GM19023 (cell line): ENCODE measurements at regions not wholly inside any gene's neighbourhood (a gene's known extent, or its start where the extent isn't known, plus 50 kb on each side); places are given as distances from the start of the nearest gene placed in this dataset.
"Not testable (repeated sequence)": the region's sequence is repeated elsewhere in the genome, so short reads cannot be mapped to it uniquely, and the experiment has no call there.

Source experiments
- ATAC-seq: cut with Tn5 transposase; IDR thresholded peaks from one replicate; pipeline ENCODE4 v1.9.1; 2021; ENCODE audit warnings: mild to moderate bottlenecking, moderate library complexity; ENCODE audit not compliant: unreplicated experiment

GRCh38 chr5:87787625-87788256, 375.0 kb upstream of the CCNH start:
- no peak for ATAC-seq

DNA sequence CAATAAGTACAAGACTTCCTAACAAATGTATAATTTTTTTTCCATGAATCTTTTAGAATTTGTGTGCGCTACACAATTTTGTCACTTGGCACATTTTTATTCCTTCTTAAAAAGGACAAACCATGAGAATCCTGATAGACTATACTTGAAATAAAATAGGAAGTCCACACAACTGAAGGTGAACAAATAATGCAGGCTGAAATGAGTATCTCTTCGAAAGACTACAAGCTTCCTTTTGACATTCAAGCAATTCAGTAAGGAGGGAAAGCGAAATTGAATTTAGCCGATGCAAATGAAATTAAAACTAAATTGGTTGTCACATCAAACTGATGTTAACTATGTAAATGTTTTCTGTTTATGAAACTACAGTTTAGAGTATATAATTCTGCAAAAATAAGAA, 374.4 kb upstream of the CCNH start:
- no peak for ATAC-seq

DNA sequence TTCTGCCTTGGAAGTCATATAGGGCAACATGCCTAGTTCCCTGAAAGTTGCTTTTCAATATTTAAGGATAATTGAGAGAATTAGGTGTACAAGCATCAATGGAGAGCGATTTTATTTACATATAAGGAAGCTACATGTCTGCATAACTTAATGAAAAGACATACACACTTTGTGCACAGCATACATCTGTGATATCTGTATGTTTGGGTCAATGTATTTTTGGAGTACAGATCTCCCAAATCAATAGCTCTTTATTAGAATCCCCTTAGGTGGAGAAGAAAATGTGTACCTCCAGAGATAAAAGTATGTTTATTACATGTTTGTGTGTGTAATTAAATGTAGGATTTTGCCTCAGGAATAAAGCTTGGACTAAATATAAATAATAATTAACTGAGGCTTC, 373.7 kb upstream of the CCNH start:
- ATAC-seq, result no peak

DNA sequence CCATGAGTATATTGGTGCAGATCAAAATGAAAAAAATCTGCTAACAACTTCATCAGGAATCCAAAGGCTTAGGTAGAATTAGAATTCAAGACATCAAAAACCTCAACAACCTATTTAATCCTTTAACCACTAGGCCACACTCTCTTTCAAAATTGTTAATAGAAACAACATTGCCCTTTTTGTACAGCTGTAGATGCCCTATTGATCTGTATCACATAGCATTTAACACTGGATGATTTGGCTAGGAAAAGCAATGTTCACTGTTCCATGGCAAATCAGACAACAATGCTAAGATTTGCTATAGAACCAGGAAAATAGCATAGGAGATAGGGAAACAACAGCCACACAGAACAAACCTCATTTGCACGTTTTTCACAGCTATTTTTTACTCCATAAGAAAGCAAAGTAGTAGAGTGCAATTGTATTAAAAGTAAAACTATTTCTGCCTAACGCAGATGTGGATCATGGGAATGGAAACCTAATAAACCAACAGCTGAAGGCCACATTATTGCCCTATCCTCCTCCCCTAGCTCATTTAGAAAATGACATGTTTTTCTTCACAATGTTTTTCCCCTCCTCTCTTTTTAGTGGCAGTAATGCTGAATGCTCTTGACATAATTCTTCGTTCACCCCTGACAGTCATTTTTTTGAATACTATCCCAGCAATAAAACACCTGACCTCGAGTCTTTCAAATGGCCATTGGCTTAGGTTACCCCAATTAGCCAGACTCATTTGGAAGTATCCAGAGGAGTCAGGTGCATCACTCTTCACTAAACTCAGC, 373.0 kb upstream of the CCNH start:
- no peak for ATAC-seq

GRCh38 chr5:87784879-87785495, 372.3 kb upstream of the CCNH start:
- no peak for ATAC-seq

DNA sequence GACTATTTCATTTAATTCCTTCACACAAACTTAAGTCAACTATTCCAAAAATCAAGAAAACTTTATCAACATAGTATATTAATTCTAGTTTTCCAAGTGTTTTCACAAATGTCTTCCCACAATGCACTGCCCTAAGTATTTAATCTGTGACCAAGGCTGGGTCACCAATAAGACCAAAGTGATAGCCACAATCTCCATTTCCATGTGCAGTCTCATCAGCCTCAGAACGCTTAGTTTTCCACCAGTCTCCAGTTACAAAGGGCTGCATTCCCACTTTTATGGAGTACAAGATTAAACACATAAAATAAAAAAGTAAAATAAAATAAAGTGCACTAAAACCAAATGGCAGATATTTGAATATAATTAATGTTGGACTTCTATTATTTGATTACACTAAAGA, 371.6 kb upstream of the CCNH start:
- no peak for ATAC-seq

DNA sequence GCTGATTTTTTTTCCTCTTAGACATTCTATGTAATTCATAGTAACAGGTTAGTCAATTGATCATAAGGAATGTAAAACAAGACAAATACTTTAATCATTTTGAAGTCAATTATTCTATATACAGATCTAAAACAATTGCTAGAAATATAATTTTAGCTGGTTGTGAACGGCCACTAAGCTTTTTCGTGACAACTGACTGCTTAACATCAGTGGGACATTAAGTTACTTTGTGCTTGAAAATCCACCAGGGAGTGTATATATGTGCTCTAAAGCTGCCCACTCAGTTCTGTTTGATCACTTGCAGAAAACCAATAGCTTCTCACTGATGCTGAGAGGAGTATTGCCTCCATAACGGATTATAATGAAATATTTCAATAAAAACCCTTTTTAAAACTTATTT, 370.2 kb upstream of the CCNH start:
- ATAC-seq, result no peak

GRCh38 chr5:87781976-87782375, 369.2 kb upstream of the CCNH start:
- no peak for ATAC-seq

GRCh38 chr5:87780831-87781760, 368.4 kb upstream of the CCNH start:
- peak; percentile 100 for ATAC-seq

- no peak for ATAC-seq
These were observed 366.1 kb upstream of the CCNH start for GRCh38 chr5:87778876-87779275.

GRCh38 chr5:87777877-87778276, 365.1 kb upstream of the CCNH start:
- no peak for ATAC-seq

GRCh38 chr5:87776785-87777184, 364.1 kb upstream of the CCNH start:
- no peak for ATAC-seq

DNA sequence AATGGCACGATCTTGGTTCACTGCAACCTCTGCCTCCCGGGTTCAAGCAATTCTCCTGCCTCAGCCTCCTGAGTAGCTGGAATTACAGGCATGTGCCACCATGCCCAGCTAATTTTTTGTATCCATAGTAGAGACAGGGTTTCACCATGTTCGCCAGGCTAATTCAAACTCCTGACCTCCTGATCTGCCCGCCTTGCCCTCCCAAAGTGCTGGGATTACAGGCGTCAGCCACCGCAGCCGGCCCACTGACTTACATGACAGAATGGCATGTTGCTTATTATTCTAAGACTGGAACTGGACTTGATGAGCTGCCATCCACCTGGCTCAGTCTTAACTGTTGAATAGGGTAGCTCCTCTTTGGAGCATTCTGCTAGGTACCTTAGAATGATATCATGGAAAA, 363.6 kb upstream of the CCNH start:
- not testable (repeated sequence) for ATAC-seq

DNA sequence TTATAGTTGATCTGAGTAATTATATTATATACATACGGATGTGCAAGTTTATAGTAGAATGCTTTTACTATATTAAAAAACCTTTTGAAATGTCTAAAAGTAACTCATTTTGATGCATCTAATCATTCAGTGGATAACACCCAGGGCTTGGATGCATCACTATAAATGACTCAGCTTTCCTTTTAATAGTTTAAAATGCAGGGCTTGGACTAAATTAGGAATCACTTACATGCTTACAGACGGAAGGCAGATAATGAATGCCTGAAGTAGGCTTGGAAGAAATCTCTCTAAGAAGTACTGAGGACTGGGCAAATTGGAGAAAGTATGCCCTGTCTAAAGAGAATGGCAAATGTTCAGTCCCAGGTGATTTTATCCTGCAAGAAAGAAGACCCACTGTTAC, 362.5 kb upstream of the CCNH start:
- ATAC-seq, result no peak

DNA sequence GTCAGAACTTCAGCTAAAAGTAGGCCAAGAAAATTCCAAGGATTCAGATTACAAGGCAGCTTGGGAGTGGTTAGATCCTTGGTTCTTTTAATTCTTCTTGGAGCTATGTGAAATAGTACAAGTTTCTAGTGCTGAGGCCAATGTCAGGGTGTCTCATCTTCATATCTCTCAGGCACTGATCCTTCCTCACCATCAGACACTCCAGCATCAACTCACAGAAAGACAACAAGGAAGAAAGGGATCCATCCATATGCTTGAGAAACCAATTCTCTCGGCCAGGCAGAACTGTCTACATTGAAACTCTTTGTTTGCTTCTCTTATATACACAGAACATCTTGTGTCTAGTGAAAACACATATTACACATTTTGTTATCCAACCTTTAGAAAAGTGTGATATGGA, 362.1 kb upstream of the CCNH start:
- no peak for ATAC-seq

GRCh38 chr5:87770601-87771121, 357.9 kb upstream of the CCNH start:
- no peak for ATAC-seq

- ATAC-seq, result no peak
These were observed 357.4 kb upstream of the CCNH start for GRCh38 chr5:87770016-87770570.

DNA sequence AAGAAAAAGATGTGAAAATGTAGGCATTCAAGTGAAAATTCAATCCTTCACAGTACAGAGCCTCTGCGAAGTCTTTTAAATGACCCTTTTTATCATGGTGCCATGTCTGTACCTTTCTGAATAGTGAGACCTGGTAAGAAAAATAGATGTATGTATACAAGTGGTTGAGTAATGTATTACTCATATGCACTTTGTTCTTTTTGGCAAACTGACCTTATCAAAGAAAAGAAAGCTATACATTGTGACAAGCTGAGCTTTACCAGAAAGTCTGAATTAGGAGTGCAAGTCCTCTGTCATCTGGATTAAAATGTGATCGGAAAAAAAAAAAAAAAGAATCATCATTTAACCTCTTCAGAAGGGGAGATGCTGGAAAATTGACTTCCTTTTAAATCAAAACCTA, 356.4 kb upstream of the CCNH start:
- no peak for ATAC-seq

DNA sequence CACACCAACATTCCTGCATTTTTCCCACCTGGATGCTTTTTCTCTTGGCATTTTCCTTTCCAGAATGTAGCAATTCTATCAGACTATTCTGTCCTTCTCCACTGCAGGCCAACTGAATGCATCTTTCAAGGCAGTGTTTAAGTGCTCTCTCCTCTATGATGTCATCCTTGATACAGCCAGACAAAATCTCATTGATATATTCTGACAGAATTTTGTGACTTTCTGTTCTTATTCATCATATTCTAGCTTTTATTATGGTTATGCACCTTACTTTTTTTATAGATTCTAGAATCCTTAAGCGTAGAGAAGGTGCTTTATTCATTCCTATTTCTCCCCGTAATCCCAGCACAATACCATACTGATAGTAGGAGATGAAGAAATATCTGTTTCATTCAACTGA, 355.5 kb upstream of the CCNH start:
- no peak for ATAC-seq

- no peak for ATAC-seq
These were observed 352.3 kb upstream of the CCNH start for GRCh38 chr5:87765009-87765408.

- no peak for ATAC-seq
These were observed 349.9 kb upstream of the CCNH start for GRCh38 chr5:87762631-87763030.
